BE2C (cell line): ENCODE measurements at regions not wholly inside any gene's neighbourhood (a gene's known extent, or its start where the extent isn't known, plus 50 kb on each side); places are given as distances from the start of the nearest gene placed in this dataset.
"Not testable (repeated sequence)": the region's sequence is repeated elsewhere in the genome, so short reads cannot be mapped to it uniquely, and the experiment has no call there.

Source experiments
- DNase-seq: peaks from one replicate; pipeline ENCODE4 v3.0.0-alpha.2; 2020
- H3K27me3 ChIP-seq: fragments of 250-450 bp; sonication (Bioruptor Pico); 2 replicates; pipeline ENCODE4 v1.5.1; 2020; ENCODE audit warnings: mild to moderate bottlenecking
- H3K36me3 ChIP-seq: fragments of 250-450 bp; sonication (Bioruptor Pico); 2 replicates; pipeline ENCODE4 v1.5.1; 2020; ENCODE audit warnings: mild to moderate bottlenecking
- H3K4me1 ChIP-seq: fragments of 250-450 bp; sonication (Bioruptor Pico); 2 replicates; pipeline ENCODE4 v1.5.1; 2020
- H3K4me3 ChIP-seq: 2 replicates; pipeline ENCODE4 v1.5.1; 2011; ENCODE audit warnings: low read depth, low read length
- H3K9me3 ChIP-seq: fragments of 250-450 bp; sonication (Bioruptor Pico); 2 replicates; pipeline ENCODE4 v1.5.1; 2020
- TF ChIP-seq, protein P1 (sequence below): IDR thresholded peaks from 2 replicates; pipeline ENCODE4 v1.5.1; 2012; ENCODE audit warnings: mild to moderate bottlenecking, low read depth, low read length

DNA sequence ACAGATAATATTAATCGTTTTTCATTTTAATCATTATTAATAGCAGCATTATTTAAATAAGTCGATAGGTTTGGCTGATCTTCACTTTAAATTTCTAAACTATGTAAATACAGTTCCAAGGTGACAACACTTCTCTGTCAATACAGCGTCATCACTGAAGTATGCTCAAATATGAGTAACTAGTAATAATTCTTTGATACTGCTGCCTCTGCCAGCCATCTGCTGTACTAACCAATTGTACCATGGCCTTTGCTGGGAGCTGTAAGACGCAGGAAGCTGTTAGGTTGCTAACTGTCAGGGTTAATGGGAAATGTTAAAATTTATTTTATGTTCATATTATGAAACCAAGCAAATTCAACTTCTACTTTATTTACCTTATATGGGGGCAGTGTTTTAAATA, 1650.5 kb upstream of the LRRTM3 start:
- no peaks in the 10 kb centered on the region for H3K36me3 ChIP-seq
- H3K4me3 ChIP-seq: no peak overlapping the region
- no peaks in the 10 kb centered on the region for H3K27me3 ChIP-seq
- TF ChIP-seq, protein P1, sequence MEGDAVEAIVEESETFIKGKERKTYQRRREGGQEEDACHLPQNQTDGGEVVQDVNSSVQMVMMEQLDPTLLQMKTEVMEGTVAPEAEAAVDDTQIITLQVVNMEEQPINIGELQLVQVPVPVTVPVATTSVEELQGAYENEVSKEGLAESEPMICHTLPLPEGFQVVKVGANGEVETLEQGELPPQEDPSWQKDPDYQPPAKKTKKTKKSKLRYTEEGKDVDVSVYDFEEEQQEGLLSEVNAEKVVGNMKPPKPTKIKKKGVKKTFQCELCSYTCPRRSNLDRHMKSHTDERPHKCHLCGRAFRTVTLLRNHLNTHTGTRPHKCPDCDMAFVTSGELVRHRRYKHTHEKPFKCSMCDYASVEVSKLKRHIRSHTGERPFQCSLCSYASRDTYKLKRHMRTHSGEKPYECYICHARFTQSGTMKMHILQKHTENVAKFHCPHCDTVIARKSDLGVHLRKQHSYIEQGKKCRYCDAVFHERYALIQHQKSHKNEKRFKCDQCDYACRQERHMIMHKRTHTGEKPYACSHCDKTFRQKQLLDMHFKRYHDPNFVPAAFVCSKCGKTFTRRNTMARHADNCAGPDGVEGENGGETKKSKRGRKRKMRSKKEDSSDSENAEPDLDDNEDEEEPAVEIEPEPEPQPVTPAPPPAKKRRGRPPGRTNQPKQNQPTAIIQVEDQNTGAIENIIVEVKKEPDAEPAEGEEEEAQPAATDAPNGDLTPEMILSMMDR: no peak
- no peak for DNase-seq
- no peaks in the 10 kb centered on the region for H3K9me3 ChIP-seq
- H3K4me1 ChIP-seq: peaks cover 5% of the 10 kb centered on the region; the same call in 1 of the 2 replicates

DNA sequence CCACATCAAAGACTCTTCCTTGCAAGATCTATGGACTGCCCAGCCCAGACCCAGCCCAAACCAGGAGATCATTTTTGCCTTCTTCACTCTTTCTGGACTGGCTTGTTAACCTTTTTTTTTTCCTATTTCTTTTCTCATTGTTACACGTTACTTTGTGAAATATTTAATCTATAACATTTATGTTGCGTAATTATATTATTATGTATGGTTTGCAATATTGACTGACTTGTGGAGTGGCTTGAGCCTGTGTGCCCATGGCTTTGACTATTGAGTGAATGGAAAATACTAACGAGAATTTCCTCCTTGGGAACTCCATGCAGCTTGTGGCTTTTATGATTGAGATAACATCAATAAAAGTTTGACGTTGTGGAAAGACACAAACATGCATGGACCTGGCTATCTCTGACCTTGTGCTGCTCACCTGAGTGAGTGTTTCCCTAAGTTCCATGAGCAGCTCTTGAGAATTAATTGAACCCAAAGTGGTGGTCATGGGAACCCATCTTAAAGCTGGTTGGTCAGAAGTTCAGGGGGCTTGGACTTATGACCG, 1641.3 kb upstream of the LRRTM3 start:
- no peak overlapping the region for H3K4me3 ChIP-seq
- TF ChIP-seq, protein P1: no peak
- no peaks in the 10 kb centered on the region for H3K36me3 ChIP-seq
- H3K4me1 ChIP-seq: peaks cover 9% of the 10 kb centered on the region
- no peaks in the 10 kb centered on the region for H3K27me3 ChIP-seq
- H3K9me3 ChIP-seq: no peaks in the 10 kb centered on the region
- DNase-seq: no peak

DNA sequence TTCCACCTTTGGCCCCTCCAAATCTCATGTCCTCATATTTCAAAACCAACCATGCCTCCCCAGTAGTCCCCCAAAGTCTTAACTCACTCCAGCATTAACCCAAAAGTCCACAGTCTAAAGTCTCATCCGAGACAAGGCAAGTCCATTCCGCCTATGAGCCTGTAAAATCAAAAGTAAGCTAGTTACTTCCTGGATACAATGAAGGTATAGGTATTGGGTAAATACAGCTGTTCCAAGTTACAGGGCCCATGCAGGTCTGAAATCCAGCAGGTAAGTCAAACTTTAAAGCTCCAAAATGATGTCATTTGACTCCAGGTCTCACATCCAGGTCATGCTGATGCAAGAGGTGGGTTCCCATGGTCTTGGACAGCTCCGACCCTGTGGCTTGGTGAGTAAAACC, 1640.1 kb upstream of the LRRTM3 start:
- H3K9me3 ChIP-seq, H3K4me1 ChIP-seq, DNase-seq, H3K36me3 ChIP-seq, H3K4me3 ChIP-seq, H3K27me3 ChIP-seq: not testable (repeated sequence)

DNA sequence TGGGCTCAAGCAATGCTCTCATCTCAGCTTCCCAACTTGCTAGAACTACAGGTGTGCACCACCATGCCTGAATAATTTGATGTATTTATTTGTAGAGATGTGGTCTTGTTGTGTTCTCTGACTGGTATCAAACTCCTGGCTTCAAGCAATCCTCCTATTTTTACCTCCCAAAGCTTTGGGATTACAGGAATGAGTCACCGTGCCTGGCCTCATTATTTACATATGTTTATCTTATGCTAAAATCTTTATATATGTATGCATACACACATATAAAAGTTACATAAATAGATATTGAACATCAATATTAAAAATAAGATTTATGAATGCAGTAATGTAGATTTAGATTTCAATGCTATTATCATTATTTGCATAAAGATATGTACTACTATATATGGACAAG, 1634.5 kb upstream of the LRRTM3 start:
- DNase-seq: no peak
- TF ChIP-seq, protein P1: no peak

DNA sequence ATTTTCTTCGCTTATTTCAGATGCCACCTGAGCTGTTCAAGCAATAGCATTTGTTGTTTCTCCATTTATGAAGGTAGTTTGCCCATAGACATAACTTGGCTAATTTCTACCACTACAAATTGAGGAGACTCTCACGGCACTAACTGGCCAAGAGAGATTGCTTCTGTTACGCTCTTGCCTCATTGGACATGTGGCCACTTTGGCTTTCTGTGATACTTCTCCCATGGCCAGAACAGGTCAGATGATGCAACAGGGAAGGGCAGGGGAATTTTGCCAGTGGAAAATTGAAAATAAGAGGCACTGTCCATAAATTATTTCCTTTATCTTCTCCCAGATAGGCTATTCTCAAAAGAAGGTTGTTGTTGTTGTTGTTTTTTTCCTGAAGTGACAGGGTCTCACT, 1633.3 kb upstream of the LRRTM3 start:
- Histone ChIP-seq H3K9me3 (no peaks in the 10 kb centered on the region), H3K36me3 (no peaks in the 10 kb centered on the region), H3K4me1 (peaks cover 9% of the 10 kb centered on the region), H3K4me3 (no peak overlapping the region), H3K27me3 (no peaks in the 10 kb centered on the region)
- TF ChIP-seq, protein P1: no peak
- DNase-seq: no peak

More for the DNA sequence above, 1634.5 kb upstream of the LRRTM3 start:
- Histone ChIP-seq H3K4me3 (no peak overlapping the region), H3K36me3 (no peaks in the 10 kb centered on the region), H3K4me1 (peaks cover 15% of the 10 kb centered on the region), H3K27me3 (no peaks in the 10 kb centered on the region), H3K9me3 (no peaks in the 10 kb centered on the region)

DNA sequence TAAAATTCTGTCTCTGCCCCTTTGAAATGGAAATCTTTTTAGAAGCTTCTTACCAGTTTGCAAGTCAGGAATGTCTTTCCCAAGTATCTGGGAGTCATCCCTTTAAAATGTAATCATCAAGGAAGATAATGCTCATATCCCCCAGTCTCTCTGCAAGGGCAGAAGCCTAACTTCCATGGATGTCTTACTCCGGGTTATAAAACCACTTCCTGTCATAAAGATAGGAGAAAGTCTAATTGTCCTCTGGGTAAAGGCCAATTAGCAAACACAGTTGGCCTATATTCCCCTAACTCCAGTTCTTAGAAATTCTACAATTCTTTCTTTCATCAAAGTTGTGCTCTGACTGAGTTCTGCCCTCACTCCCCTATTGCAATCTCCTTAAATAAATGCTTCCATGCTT, 1631.5 kb upstream of the LRRTM3 start:
- Histone ChIP-seq H3K4me1 (peaks cover 6% of the 10 kb centered on the region), H3K9me3 (no peaks in the 10 kb centered on the region), H3K27me3 (no peaks in the 10 kb centered on the region), H3K4me3 (no peak overlapping the region), H3K36me3 (no peaks in the 10 kb centered on the region)
- DNase-seq: no peak
- TF ChIP-seq, protein P1: no peak

DNA sequence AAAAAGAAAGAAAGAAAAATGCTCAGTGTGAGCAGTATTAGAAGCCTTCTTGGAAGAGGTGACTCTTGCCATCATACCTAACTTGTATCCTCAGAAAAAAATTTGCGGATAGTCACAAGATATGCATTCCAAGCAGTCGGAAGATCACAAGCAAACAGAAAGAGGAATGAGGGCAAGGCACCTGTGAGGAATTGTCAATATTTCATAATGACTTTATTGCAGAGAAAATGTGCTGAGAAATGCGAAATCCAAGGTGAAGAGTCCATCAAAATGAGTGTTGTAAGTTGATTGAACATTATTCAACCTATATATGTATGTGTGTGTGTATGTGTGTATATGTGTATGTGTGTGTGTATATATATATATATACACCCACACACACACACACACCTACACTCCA, 1624.7 kb upstream of the LRRTM3 start:
- DNase-seq: no peak
- TF ChIP-seq, protein P1: no peak

More for the DNA sequence above, 1624.7 kb upstream of the LRRTM3 start:
- H3K9me3 ChIP-seq: no peaks in the 10 kb centered on the region
- no peaks in the 10 kb centered on the region for H3K36me3 ChIP-seq
- no peaks in the 10 kb centered on the region for H3K27me3 ChIP-seq
- H3K4me3 ChIP-seq: no peak overlapping the region
- H3K4me1 ChIP-seq: no peaks in the 10 kb centered on the region
